ENCODE measurements at regions not wholly inside any gene's neighbourhood (a gene's known extent, or its start where the extent isn't known, plus 50 kb on each side); places are given as distances from the start of the nearest gene placed in this dataset.

DNA sequence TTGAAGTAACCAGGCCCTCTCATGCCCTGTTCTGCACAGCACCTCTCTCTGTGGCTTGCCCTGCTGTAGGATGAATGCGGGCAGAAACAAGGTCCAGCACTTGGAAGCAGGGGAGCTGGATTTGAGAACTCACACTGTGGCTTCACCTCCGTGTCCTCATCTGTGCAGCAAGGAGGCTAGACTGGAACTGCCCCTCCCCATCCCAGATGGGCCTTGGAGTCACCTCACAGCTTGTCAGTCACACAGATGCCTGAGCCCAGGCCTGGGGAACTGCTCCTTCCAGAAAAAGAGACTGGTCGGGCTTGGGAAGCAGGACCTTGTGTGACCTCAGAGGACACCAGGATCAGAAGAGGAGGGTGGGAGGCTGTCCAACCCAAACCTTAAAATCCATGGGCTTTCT is 180.8 kb downstream of the CCT6B start:
- Histone ChIP-seq H3K27ac (ENCODE audit: low read depth, low read length, severe bottlenecking) (no peak overlapping the region), H3K4me3 (ENCODE audit: extremely low read depth, insufficient read depth, low read length, poor library complexity, severe bottlenecking) (no peak overlapping the region), H3K36me3 (ENCODE audit: control insufficient read depth, insufficient read depth, low read length) (no peaks in the 10 kb centered on the region), H3K9me3 (ENCODE audit: control insufficient read depth, low read length) (no peaks in the 10 kb centered on the region), H3K4me1 (ENCODE audit: control insufficient read depth, insufficient read depth, low read length, poor library complexity, severe bottlenecking) (no peaks in the 10 kb centered on the region)
- 95 to 97% methylated on average over 3 of the region's 3 CpGs for WGBS, 2 experiments (ENCODE audit: insufficient coverage in 2 of 2)

DNA sequence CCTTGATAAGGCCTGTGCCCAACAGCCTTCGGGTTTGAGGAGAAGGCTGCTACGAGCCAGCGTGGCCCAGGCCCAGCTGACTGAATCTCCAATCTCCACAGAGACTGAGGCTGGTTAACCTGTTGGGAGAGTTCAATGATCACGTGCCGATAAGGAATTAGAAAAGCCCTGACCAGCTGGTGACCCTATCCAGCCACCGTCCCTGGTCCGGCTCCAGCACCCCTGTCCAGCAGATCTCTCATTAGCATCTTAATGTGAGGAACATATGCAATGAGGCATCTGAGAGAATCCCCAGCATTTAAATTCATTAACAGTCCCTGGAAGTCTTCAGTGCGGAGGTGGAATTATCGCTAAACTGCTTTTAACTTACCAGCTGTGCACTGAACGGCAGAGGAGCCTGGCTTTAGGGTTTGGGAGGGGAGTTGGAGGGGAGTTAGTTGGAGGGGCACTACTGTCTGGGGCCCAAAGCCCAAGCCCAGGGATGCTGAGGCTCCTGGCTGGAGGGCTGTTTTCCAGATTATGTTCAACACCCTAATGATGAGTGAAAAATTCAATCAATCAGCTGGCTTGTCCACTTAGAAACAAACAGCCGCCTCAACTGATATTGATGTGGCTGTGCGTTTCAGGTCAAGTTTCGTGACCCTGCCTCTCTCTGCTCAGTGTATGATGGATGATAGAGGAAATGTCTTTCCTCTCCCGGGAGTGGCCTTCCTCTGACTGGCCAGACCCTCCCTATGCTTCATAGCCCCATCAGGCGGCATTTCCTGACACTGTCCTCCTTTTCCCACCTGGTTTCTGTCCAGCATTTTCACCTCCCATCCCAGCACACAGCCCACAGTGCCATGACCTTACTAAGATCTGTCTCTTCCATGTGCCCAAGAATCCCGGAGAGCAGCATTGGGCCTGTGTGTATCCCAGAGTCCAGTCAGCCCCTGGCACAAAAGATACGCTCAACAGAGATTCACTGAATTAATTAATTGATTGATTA is 184.5 kb downstream of the CCT6B start:
- 89% methylated on average over 11 to 12 of the region's 17 CpGs for WGBS, 2 experiments (ENCODE audit: insufficient coverage in 2 of 2)
- no peaks in the 10 kb centered on the region for H3K4me1 ChIP-seq (ENCODE audit: control insufficient read depth, insufficient read depth, low read length, poor library complexity, severe bottlenecking)
- H3K27ac ChIP-seq (ENCODE audit: low read depth, low read length, severe bottlenecking): no peak overlapping the region
- H3K4me3 ChIP-seq (ENCODE audit: extremely low read depth, insufficient read depth, low read length, poor library complexity, severe bottlenecking): no peak overlapping the region
- H3K36me3 ChIP-seq (ENCODE audit: control insufficient read depth, insufficient read depth, low read length): no peaks in the 10 kb centered on the region
- no peaks in the 10 kb centered on the region for H3K9me3 ChIP-seq (ENCODE audit: control insufficient read depth, low read length)

DNA sequence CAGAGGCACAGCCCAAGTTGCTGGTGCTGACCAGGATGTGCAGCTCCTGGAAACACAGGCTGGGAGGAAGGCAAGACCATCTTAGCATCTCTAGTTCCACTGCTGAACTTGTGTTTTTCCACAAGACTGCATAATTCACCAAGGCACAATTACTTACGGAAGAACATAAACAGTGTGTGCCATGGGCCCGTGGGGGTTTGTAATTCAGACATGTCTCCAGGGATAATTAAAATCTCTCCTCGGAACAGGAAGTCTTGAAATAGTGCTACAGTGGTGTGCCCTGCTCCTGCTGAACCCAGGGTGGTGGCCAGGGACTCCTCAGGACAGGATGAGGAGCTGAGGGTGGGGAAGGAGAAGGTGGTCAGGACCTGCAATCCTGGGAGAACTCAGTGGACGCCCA is 188.2 kb downstream of the CCT6B start:
- no peaks in the 10 kb centered on the region for H3K9me3 ChIP-seq (ENCODE audit: control insufficient read depth, low read length)
- WGBS, 2 experiments (ENCODE audit: insufficient coverage in 2 of 2): 87 to 95% methylated on average over 3 to 4 of the region's 4 CpGs
- H3K4me1 ChIP-seq (ENCODE audit: control insufficient read depth, insufficient read depth, low read length, poor library complexity, severe bottlenecking): no peaks in the 10 kb centered on the region

DNA sequence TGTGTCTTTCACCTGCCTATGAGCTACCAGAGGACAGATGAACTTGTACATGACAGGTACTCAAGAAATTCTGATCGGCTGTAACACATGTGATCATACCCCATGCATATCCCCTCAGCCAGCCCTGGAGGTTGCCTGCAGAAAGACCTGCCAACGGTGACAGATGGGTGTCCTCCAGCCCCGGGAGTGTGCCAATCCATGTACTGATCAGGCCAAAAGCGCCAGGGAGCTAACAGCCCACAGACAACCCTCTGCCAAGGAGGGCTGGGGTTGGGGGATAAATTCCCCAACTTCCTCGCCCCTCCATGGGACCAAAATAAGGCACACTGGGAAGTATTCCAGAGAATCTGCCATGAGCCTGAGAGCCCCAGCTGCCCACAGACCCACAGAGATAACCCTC is 189.4 kb downstream of the CCT6B start:
- 71 to 85% methylated on average over 2 to 3 of the region's 5 CpGs for WGBS, 2 experiments (ENCODE audit: insufficient coverage in 2 of 2)
- Histone ChIP-seq H3K4me3 (ENCODE audit: extremely low read depth, insufficient read depth, low read length, poor library complexity, severe bottlenecking) (no peak overlapping the region), H3K9me3 (ENCODE audit: control insufficient read depth, low read length) (no peaks in the 10 kb centered on the region), H3K27ac (ENCODE audit: low read depth, low read length, severe bottlenecking) (no peak overlapping the region), H3K36me3 (ENCODE audit: control insufficient read depth, insufficient read depth, low read length) (no peaks in the 10 kb centered on the region), H3K4me1 (ENCODE audit: control insufficient read depth, insufficient read depth, low read length, poor library complexity, severe bottlenecking) (no peaks in the 10 kb centered on the region)

More for the DNA sequence above, 188.2 kb downstream of the CCT6B start:
- no peaks in the 10 kb centered on the region for H3K36me3 ChIP-seq (ENCODE audit: control insufficient read depth, insufficient read depth, low read length)
- H3K27ac ChIP-seq (ENCODE audit: low read depth, low read length, severe bottlenecking): no peak overlapping the region
- H3K4me3 ChIP-seq (ENCODE audit: extremely low read depth, insufficient read depth, low read length, poor library complexity, severe bottlenecking): no peak overlapping the region

DNA sequence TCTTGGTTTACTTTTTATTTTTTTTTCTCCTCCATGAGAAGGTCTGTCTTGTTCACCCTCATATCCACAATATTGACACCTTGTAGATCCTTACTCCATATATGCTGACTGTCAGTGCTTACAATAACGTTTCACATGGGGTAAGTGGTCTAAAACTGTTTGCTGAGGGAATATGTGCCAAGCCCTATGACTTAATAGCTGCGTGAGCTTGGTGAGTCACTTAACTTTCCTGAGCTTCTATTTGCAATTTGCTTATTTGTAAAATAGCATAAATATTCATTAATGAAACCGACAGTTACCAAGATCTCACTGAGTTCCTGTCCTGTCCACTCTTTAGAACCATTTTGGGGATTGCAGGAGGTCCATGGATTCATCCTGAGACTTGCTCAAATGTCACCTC is 190.7 kb downstream of the CCT6B start:
- no peaks in the 10 kb centered on the region for H3K9me3 ChIP-seq (ENCODE audit: control insufficient read depth, low read length)
- no peaks in the 10 kb centered on the region for H3K4me1 ChIP-seq (ENCODE audit: control insufficient read depth, insufficient read depth, low read length, poor library complexity, severe bottlenecking)
- no peak overlapping the region for H3K4me3 ChIP-seq (ENCODE audit: extremely low read depth, insufficient read depth, low read length, poor library complexity, severe bottlenecking)
- WGBS, 2 experiments (ENCODE audit: insufficient coverage in 2 of 2): 100% methylated on average over 1 of the region's 3 CpGs; no CpG with 5 or more reads in 1 of the 2 experiments
- H3K27ac ChIP-seq (ENCODE audit: low read depth, low read length, severe bottlenecking): no peak overlapping the region
- H3K36me3 ChIP-seq (ENCODE audit: control insufficient read depth, insufficient read depth, low read length): no peaks in the 10 kb centered on the region

DNA sequence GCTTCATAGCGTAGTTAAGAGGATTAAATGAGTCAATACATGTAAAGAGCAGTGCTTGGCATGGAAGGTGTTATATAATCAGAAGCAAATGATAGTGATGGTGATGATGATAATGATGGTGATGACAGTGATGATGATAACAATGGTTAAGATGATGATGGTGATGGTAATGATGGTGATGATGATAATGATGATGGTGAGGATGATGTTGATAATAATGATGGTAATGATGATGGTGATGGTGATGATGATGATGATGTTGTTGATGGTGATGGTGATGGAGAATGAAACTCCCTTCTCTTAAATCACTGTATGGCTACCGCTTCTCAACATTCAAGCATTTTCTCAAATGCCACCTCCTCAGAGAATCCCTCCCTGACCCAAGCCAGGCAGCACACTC is 190.5 kb downstream of the TMEM132E start:
- WGBS, 2 experiments (ENCODE audit: insufficient coverage in 2 of 2): 91 to 100% methylated on average over 2 of the region's 2 CpGs
- Histone ChIP-seq H3K4me3 (ENCODE audit: extremely low read depth, insufficient read depth, low read length, poor library complexity, severe bottlenecking) (no peak overlapping the region), H3K27ac (ENCODE audit: low read depth, low read length, severe bottlenecking) (no peak overlapping the region), H3K36me3 (ENCODE audit: control insufficient read depth, insufficient read depth, low read length) (no peaks in the 10 kb centered on the region), H3K4me1 (ENCODE audit: control insufficient read depth, insufficient read depth, low read length, poor library complexity, severe bottlenecking) (no peaks in the 10 kb centered on the region), H3K9me3 (ENCODE audit: control insufficient read depth, low read length) (no peaks in the 10 kb centered on the region)

DNA sequence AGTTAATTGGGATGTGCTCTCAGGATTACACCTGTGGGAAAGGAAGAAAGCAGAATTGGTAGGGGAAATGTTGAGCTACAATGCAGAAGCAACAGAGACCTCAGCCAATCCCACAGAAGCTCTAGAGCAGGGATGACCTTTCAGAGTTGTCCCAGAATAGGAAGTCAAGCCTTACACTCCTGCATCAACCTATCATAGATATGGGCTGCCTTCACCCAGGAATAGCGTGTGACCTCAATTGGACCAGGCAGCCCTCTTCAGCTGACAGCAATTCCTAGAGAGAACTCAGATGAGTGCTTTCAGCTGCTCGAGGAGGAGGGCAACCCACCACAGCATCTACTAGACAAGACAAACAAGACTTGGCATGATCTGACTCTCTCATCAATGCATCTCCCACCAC is 189.7 kb downstream of the TMEM132E start:
- no peak overlapping the region for H3K27ac ChIP-seq (ENCODE audit: low read depth, low read length, severe bottlenecking)
- no peak overlapping the region for H3K4me3 ChIP-seq (ENCODE audit: extremely low read depth, insufficient read depth, low read length, poor library complexity, severe bottlenecking)
- H3K4me1 ChIP-seq (ENCODE audit: control insufficient read depth, insufficient read depth, low read length, poor library complexity, severe bottlenecking): no peaks in the 10 kb centered on the region
- 83 to 92% methylated on average over 1 to 2 of the region's 2 CpGs for WGBS, 2 experiments (ENCODE audit: insufficient coverage in 2 of 2)
- H3K36me3 ChIP-seq (ENCODE audit: control insufficient read depth, insufficient read depth, low read length): no peaks in the 10 kb centered on the region
- no peaks in the 10 kb centered on the region for H3K9me3 ChIP-seq (ENCODE audit: control insufficient read depth, low read length)

DNA sequence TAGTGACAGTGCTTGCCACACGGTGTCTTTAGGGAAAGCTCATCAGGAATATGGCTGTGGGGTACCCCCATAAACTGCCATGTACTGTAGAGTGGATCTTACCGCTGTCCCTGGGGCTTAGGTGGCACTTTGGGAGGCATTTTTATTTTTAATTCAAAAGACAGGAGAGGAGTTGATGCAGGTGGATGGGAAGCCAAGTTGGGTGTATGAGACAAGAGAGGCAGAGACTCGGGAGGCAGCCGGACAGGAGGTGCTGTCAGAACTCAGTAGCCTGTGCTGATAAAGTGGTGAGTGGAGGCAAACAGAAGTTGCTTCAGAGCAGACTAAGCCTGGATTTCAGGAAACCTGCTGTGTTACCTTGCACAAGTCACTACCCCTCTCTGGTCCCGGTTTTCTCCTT is 185.9 kb downstream of the TMEM132E start:
- 93 to 94% methylated on average over 3 to 4 of the region's 5 CpGs for WGBS, 2 experiments (ENCODE audit: insufficient coverage in 2 of 2)
- no peaks in the 10 kb centered on the region for H3K9me3 ChIP-seq (ENCODE audit: control insufficient read depth, low read length)
- H3K4me3 ChIP-seq (ENCODE audit: extremely low read depth, insufficient read depth, low read length, poor library complexity, severe bottlenecking): no peak overlapping the region
- H3K27ac ChIP-seq (ENCODE audit: low read depth, low read length, severe bottlenecking): no peak overlapping the region
- no peaks in the 10 kb centered on the region for H3K36me3 ChIP-seq (ENCODE audit: control insufficient read depth, insufficient read depth, low read length)
- H3K4me1 ChIP-seq (ENCODE audit: control insufficient read depth, insufficient read depth, low read length, poor library complexity, severe bottlenecking): no peaks in the 10 kb centered on the region

DNA sequence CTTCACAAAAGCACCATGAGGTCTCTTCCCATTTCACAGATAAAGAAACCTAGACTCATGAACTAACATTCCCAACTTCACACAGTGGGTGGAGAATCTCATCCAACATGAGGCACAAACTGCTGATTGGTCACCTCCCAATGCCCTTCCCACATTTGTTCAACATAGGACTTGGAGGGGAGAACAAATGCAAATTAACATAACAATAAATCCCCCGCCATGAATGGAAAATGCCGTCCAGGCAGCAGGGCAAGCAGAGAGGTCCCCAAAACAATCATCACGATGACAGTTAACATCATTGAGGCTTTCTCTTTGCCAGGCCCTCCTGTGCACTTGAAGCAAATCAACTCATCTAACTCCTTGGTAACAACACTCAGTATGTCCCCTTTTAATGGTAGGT is 185.3 kb downstream of the TMEM132E start:
- 39 to 55% methylated on average over 3 of the region's 3 CpGs for WGBS, 2 experiments (ENCODE audit: insufficient coverage in 2 of 2)
- Histone ChIP-seq H3K4me3 (ENCODE audit: extremely low read depth, insufficient read depth, low read length, poor library complexity, severe bottlenecking) (no peak overlapping the region), H3K9me3 (ENCODE audit: control insufficient read depth, low read length) (no peaks in the 10 kb centered on the region), H3K27ac (ENCODE audit: low read depth, low read length, severe bottlenecking) (no peak overlapping the region), H3K36me3 (ENCODE audit: control insufficient read depth, insufficient read depth, low read length) (no peaks in the 10 kb centered on the region), H3K4me1 (ENCODE audit: control insufficient read depth, insufficient read depth, low read length, poor library complexity, severe bottlenecking) (no peaks in the 10 kb centered on the region)

DNA sequence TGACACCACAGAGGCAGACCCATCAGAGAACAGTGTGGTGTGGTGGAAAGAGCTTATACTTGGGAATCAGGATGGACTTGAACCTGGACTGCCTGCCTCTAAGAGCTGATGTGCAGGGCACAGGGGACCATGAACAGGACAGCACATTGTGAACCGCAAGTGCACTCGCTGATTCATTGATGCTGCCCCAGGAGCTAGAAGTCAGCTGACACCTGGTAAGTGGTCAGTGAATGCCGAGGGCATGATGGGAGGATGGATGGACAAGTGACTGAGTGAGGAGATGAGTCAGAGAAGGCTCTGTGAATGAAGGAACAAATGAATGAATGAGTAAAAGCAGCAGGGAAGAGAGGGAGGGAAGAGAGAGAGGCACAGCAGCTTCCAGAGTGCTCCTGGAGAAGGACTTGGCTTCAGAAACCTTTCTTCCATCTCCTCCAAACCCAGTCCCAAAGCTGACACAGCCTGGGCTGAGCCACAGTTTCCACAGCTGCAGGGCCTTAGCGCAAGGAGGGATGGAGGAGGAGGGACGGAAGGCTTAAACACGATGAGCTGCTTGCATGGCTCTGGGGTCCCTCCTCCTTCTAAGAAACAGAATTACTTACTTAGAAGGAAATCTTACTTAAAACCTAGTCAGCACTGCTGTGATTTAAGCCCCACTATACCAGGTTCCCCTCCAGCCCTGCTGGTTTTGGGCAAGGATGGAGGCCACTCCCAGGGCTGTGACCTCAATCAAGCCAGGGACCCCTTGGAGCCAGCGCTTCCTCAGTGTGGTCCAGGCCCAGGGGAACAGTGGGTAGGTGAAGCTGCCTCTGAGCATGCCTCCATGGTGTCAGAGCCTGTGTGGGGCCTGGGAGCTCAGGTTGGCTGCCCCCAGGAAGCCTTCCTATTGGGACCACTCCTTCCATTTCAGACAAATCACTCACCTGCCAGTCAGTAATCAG is 184.6 kb downstream of the TMEM132E start:
- Histone ChIP-seq H3K4me1 (ENCODE audit: control insufficient read depth, insufficient read depth, low read length, poor library complexity, severe bottlenecking) (no peaks in the 10 kb centered on the region), H3K4me3 (ENCODE audit: extremely low read depth, insufficient read depth, low read length, poor library complexity, severe bottlenecking) (no peak overlapping the region), H3K27ac (ENCODE audit: low read depth, low read length, severe bottlenecking) (no peak overlapping the region), H3K9me3 (ENCODE audit: control insufficient read depth, low read length) (no peaks in the 10 kb centered on the region), H3K36me3 (ENCODE audit: control insufficient read depth, insufficient read depth, low read length) (no peaks in the 10 kb centered on the region)
- WGBS, 2 experiments (ENCODE audit: insufficient coverage in 2 of 2): 71 to 80% methylated on average over 3 to 5 of the region's 7 CpGs
